HEK293T (cell line): ENCODE measurements at regions not wholly inside any gene's neighbourhood (a gene's known extent, or its start where the extent isn't known, plus 50 kb on each side); places are given as distances from the start of the nearest gene placed in this dataset.

Experiments
- ELF4 ChIP-seq: fragments of 450-650 bp; IDR thresholded peaks from 2 replicates; pipeline ENCODE4 v1.6.1; 2017; ENCODE audit warnings: antibody characterized with exemption
- FOXA1 ChIP-seq: fragments of 450-650 bp; IDR thresholded peaks from 2 replicates; pipeline ENCODE4 v1.6.1; 2016; ENCODE audit warnings: mild to moderate bottlenecking
- HDGF ChIP-seq: fragments of 450-650 bp; IDR thresholded peaks from 2 replicates; pipeline ENCODE4 v1.6.1; 2017; ENCODE audit warnings: antibody characterized with exemption, borderline replicate concordance
- SP1 ChIP-seq: fragments of 450-650 bp; IDR thresholded peaks from 2 replicates; pipeline ENCODE4 v1.6.1; 2017

DNA sequence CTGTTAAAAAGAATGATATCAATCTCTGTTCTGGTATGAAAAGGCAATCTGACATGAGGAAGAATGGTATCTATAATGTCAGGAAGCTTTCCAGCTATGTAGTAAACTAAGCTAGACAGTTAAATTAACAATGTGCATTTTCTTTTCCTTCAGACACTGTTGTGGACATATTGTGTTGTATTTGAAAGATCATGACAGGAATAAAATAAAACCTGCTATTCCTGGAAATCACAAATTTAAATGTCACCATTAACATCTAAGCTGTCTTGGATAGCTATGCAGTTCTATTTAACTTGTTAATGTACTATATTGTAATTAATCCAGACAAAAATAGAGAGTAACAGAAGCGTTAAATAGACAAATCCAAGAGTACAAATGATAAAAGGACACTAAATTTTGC lies 297.4 kb upstream of the LUZP2 start:
- no peak for TF ChIP-seq ELF4
- TF ChIP-seq HDGF = no peak
- no peak for TF ChIP-seq SP1
- no peak for TF ChIP-seq FOXA1
